ENCODE measurements at regions not wholly inside any gene's neighbourhood (a gene's known extent, or its start where the extent isn't known, plus 50 kb on each side); places are given as distances from the start of the nearest gene placed in this dataset.
"Not testable (repeated sequence)": the region's sequence is repeated elsewhere in the genome, so short reads cannot be mapped to it uniquely, and the experiment has no call there.

DNA sequence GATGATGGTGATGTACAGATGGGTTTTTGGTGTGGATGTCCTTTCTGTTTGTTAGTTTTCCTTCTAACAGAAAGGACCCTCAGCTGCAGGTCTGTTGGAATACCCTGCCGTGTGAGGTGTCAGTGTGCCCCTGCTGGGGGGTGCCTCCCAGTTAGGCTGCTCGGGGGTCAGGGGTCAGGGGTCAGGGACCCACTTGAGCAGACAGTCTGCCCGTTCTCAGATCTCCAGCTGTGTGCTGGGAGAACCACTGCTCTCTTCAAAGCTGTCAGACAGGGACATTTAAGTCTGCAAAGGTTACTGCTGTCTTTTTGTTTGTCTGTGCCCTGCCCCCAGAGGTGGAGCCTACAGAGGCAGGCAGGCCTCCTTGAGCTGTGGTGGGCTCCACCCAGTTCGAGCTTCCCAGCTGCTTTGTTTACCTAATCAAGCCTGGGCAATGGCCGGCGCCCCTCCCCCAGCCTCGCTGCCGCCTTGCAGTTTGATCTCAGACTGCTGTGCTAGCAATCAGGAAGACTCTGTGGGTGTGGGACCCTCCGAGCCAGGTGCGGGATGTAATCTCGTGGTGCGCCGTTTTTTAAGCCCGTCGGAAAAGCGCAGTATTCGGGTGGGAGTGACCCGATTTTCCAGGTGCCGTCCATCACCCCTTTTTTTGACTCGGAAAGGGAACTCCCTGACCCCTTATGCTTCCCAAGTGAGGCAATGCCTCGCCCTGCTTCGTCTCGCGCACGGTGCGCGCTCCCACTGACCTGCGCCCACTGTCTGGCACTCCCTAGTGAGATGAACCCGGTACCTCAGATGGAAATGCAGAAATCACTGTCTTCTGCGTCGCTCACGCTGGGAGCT, 408.2 kb downstream of the LNPK start:
- H3K36me3 ChIP-seq (ENCODE audit: insufficient read depth, low read length); FAIRE-seq; H3K9me3 ChIP-seq (ENCODE audit: insufficient read depth, low read depth, low read length); H3K79me2 ChIP-seq (ENCODE audit: insufficient read depth, low read length); H3K27ac ChIP-seq (ENCODE audit: low read depth, low read length); H3K9ac ChIP-seq (ENCODE audit: low read length); DNase-seq (ENCODE audit: low read depth); H3K4me1 Mint-ChIP-seq (ENCODE audit: low read depth, unreplicated experiment); H3K27ac Mint-ChIP-seq (ENCODE audit: unreplicated experiment); H3K4me3 ChIP-seq (ENCODE audit: insufficient read depth, low read depth, low read length); H4K20me1 ChIP-seq (ENCODE audit: insufficient read depth, low read length); H3K4me1 ChIP-seq (ENCODE audit: insufficient read depth, low read length); H3K27me3 ChIP-seq (ENCODE audit: insufficient read depth, low read length); H3K4me2 ChIP-seq (ENCODE audit: low read length); H3K36me3 Mint-ChIP-seq (ENCODE audit: low read depth, unreplicated experiment); H3K27me3 Mint-ChIP-seq (ENCODE audit: low read depth, unreplicated experiment); H2AFZ ChIP-seq (ENCODE audit: low read depth, low read length); H3K9me3 Mint-ChIP-seq (ENCODE audit: unreplicated experiment): not testable (repeated sequence)
- H3K4me3 Mint-ChIP-seq (ENCODE audit: unreplicated experiment), result peak overlapping the region; percentile 66

DNA sequence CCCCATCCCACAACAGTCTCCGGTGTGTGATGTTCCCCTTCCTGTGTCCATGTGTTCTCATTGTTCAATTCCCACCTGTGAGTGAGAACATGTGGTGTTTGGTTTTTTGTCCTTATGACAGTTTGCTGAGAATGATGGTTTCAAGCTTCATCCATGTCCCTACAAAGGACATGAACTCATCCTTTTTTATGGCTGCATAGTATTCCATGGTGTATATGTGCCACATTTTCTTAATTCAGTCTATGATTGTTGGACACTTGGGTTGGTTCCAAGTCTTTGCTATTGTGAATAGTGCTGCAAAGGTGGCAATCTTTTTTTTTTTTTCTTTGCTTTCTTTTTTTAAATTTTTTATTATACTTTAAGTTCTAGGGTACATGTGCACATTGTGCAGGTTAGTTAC, 406.7 kb upstream of the ATP5MC3 start:
- H3K27me3 ChIP-seq (ENCODE audit: insufficient read depth, low read length); H4K20me1 ChIP-seq (ENCODE audit: insufficient read depth, low read length); H3K9me3 Mint-ChIP-seq (ENCODE audit: unreplicated experiment); H3K4me2 ChIP-seq (ENCODE audit: low read length); H3K36me3 ChIP-seq (ENCODE audit: insufficient read depth, low read length); H3K9me3 ChIP-seq (ENCODE audit: insufficient read depth, low read depth, low read length); H3K4me3 Mint-ChIP-seq (ENCODE audit: unreplicated experiment); DNase-seq (ENCODE audit: low read depth); H3K4me1 ChIP-seq (ENCODE audit: insufficient read depth, low read length); H3K27ac Mint-ChIP-seq (ENCODE audit: unreplicated experiment); FAIRE-seq; H3K27ac ChIP-seq (ENCODE audit: low read depth, low read length); H3K9ac ChIP-seq (ENCODE audit: low read length); H2AFZ ChIP-seq (ENCODE audit: low read depth, low read length); H3K27me3 Mint-ChIP-seq (ENCODE audit: low read depth, unreplicated experiment); H3K79me2 ChIP-seq (ENCODE audit: insufficient read depth, low read length); H3K4me1 Mint-ChIP-seq (ENCODE audit: low read depth, unreplicated experiment); H3K36me3 Mint-ChIP-seq (ENCODE audit: low read depth, unreplicated experiment); H3K4me3 ChIP-seq (ENCODE audit: insufficient read depth, low read depth, low read length): not testable (repeated sequence)

GRCh38 chr2:175585496-175585895, 404.0 kb upstream of the ATP5MC3 start:
- Mint-ChIP-seq H3K36me3 (ENCODE audit: low read depth, unreplicated experiment) (no peaks in the 10 kb centered on the region), H3K4me3 (ENCODE audit: unreplicated experiment) (no peak overlapping the region), H3K4me1 (ENCODE audit: low read depth, unreplicated experiment) (no peaks in the 10 kb centered on the region), H3K27me3 (ENCODE audit: low read depth, unreplicated experiment) (no peaks in the 10 kb centered on the region), H3K9me3 (ENCODE audit: unreplicated experiment) (peaks cover 2% of the 10 kb centered on the region), H3K27ac (ENCODE audit: unreplicated experiment) (no peak overlapping the region)
- Histone ChIP-seq H2AFZ (ENCODE audit: low read depth, low read length) (no peak overlapping the region), H4K20me1 (ENCODE audit: insufficient read depth, low read length) (no peaks in the 10 kb centered on the region), H3K36me3 (ENCODE audit: insufficient read depth, low read length) (no peaks in the 10 kb centered on the region), H3K4me2 (ENCODE audit: low read length) (no peak overlapping the region), H3K9ac (ENCODE audit: low read length) (no peak overlapping the region), H3K79me2 (ENCODE audit: insufficient read depth, low read length) (no peaks in the 10 kb centered on the region), H3K27ac (ENCODE audit: low read depth, low read length) (no peak overlapping the region), H3K4me1 (ENCODE audit: insufficient read depth, low read length) (no peaks in the 10 kb centered on the region), H3K4me3 (ENCODE audit: insufficient read depth, low read depth, low read length) (no peak overlapping the region), H3K27me3 (ENCODE audit: insufficient read depth, low read length) (no peaks in the 10 kb centered on the region), H3K9me3 (ENCODE audit: insufficient read depth, low read depth, low read length) (no peaks in the 10 kb centered on the region)
- DNase-seq (ENCODE audit: low read depth) (no peak), FAIRE-seq (no peak)
- TF ChIP-seq CTCF (IDR thresholded peaks at IDR 0.05; ENCODE audit: insufficient read depth, low read depth, low read length) (no peak), EZH2 (IDR thresholded peaks at IDR 0.05; ENCODE audit: insufficient read depth, low read length) (no peak)
